Amniotic epithelial cell (primary cell): ENCODE measurements at regions not wholly inside any gene's neighbourhood (a gene's known extent, or its start where the extent isn't known, plus 50 kb on each side); places are given as distances from the start of the nearest gene placed in this dataset.
"Not testable (repeated sequence)": the region's sequence is repeated elsewhere in the genome, so short reads cannot be mapped to it uniquely, and the experiment has no call there.

Experiments used
- DNase-seq: peaks from one replicate; pipeline ENCODE4 v3.0.0-alpha.2; 2010; ENCODE audit warnings: low read depth

- peak; percentile 2 for DNase-seq
Observed at GRCh38 chr3:176870451-176870850, 326.8 kb downstream of the TBL1XR1 start.

- DNase-seq = no peak
Observed at GRCh38 chr3:176867681-176868663, 329.3 kb downstream of the TBL1XR1 start.

- DNase-seq = no peak
Observed at GRCh38 chr3:176861137-176861536, 336.1 kb downstream of the TBL1XR1 start.

DNA sequence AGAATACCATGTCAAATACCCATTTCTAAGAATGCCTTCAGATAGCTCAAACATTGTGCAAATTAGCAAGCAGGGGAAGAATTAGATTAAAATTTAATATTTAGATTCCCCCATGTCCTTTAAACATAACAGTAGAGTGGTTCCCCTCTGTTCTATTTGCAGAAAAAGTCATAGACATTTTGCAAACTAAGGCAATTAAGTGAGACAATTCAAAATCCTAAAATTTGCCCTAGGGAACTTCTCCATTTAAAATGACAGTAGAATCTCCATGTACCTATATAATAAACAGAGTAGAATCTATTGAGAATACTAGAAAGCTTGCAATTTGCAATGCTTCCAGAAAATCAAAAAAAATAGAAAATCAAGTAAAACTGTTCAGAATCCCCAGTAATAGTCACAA is 340.6 kb downstream of the TBL1XR1 start:
- no peak for DNase-seq

DNA sequence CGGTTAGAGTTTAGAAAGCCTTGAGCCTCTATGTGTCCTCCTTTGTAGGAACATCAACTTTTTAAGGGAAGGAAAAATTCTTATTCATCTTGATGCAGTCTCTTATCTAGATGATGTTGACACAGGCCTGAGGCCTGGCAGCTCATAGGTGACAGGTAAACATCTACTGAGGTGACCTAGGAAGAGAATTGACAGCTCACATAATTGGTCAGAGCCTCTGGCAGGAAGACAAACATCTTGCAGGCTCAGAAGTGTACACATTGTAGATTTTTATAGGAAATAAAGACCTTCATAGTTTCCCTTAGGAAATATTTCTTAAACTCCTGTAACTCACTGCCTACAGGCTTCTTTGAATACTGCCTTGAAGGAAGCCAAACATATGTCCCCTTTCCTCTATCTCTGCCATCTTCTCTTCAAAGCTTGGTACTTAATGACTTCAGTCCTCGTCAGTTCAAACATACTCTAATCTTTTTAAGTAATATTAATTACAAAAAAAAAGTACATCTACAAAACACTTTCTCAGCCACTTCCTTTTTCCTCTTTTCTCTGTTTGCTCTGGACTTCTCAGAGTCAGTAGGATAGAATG is 341.3 kb downstream of the TBL1XR1 start:
- no peak for DNase-seq

- no peak for DNase-seq
Observed at GRCh38 chr3:176855213-176855612, 342.1 kb downstream of the TBL1XR1 start.

DNA sequence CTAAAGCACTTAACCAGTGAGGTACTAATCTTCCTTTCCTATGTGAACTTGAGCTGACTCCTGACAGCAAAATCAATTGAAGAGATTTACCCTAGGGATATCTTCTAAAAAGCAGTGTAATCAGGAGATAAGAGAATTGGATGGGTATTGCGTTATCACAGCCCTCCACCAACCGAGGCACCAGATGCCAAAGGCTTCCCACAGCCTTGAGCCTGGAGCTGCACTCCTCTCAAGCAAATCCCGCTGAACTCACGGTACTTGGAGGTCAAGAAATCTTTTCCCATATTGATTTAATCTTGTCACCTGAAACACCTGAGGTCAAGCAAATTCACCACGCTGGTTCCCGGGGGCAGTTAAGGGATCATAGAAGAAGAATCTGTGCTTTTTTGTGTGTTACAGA is 346.8 kb downstream of the TBL1XR1 start:
- no peak for DNase-seq

DNA sequence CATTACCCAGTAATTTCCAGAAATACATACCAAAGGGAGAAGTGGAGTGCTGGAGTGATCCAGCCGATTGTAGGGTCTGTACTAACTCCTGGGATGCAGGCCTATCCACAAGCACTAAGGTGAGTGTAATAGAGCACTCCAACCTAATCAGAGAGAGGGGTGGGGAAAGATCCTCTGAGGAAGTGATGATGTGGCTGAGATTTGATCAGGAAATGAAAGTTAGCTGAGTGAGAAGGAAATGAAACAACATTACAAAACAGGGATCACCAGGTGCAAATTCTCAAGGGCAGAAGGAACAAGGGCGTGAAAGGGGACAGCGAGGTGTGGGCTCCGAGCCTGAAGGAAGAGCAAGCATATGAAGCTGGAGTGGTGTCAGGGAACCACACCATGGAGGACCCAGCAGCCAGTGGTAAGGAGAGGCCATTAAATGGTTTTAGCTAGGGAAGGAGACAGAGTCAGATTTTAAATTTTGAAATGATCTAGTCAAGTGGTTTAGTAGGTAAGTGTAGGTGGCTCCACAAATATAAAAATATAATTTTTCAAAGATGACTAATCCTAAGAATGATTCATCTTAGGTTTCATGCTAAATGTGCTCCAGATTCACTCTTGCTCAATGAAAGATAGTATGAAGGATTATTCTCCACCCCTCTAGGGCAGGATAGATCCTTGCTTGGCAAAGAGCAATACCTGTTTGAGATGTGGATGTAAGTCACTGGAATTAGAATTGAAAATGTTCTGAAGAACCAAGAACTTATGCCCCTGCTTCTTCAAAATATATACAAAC is 348.7 kb downstream of the TBL1XR1 start:
- DNase-seq = peak; percentile 38

DNA sequence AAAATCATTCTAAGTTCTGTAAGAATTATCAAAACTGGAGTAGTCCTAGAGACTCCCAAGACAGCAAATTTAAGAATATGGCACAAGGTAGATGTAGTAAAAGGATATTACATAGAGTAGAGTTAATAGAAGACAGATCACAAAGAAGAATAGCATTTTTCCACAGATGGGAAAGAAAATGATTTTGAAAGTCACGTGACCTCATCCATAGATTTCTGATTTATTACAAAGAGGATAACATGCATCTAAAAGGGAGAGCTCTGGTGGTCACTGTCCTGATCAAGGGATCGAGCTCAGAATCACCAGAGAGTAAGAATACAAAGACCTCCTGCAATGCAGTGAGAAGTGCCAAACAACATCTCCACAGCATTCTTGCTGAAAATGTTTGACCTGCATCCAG is 354.4 kb downstream of the TBL1XR1 start:
- DNase-seq = no peak

- no peak for DNase-seq
Observed at GRCh38 chr3:176840641-176841286, 356.5 kb downstream of the TBL1XR1 start.

DNA sequence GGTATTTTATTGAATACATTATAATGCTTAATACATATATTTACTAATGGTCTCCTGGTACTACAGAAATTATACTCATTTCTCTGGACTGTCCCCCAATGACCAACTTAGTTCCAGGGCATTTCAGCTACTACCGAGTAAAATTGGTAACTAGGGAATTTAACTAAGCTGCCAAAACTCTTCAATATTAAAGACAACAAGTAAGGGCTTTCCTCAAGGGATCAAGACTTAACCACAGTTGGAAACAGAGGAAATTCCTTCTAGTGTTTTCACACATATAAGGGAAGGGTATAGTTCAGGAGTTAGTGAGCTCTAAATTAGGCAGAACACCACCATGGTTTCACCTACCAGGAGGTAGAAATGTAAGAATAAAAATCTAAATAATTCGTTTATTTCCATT is 357.4 kb downstream of the TBL1XR1 start:
- DNase-seq = no peak

- DNase-seq = no peak
Observed at GRCh38 chr3:176839466-176839865, 357.8 kb downstream of the TBL1XR1 start.

- not testable (repeated sequence) for DNase-seq
Observed at GRCh38 chr3:176827244-176827643, 370.0 kb downstream of the TBL1XR1 start.

GRCh38 chr3:176824811-176825210 is 372.5 kb downstream of the TBL1XR1 start:
- no peak for DNase-seq

GRCh38 chr3:176820764-176821163 is 376.5 kb downstream of the TBL1XR1 start:
- no peak for DNase-seq

- no peak for DNase-seq
Observed at GRCh38 chr3:176816937-176817336, 380.3 kb downstream of the TBL1XR1 start.

- peak; percentile 54 for DNase-seq
Observed at GRCh38 chr3:176814285-176814684, 383.0 kb downstream of the TBL1XR1 start.

- DNase-seq = no peak
Observed at GRCh38 chr3:176807938-176808337, 389.3 kb downstream of the TBL1XR1 start.

DNA sequence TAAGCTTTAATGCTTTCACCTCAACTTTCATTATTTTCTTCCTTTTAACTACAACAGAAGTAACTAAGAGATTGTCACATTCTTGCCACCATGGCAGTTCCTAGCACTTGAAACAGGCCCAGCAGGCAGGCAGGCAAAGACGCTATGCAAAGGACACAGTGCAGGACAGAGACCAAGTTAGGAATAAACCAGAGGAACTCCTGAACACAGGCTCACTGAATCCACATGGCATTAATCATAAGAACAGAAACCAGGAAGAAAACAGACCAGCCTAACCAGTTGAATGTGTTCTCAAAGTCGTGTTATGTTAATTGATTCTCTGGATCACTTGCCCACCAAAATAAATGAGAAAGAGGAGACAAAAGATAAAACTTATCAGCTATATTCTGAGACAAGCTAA is 397.6 kb downstream of the TBL1XR1 start:
- no peak for DNase-seq

DNA sequence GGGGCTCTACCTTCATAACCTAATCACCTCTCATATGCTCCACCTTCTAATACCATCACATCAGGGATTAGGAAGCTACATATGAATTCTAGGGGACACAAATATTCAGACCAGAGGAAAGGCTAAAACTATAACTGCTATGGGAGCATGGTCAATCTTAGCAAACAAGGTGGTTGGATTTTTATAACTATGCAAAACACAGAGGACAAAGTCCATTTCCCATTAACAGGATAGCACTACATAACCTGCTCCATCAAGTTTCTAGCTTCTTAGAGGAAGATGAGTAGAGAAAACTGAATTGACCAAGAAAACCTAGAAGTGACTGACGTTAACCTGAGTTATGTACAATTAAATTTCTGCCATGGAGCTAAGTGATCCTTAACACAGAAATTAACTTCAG is 398.6 kb downstream of the TBL1XR1 start:
- DNase-seq = no peak

DNA sequence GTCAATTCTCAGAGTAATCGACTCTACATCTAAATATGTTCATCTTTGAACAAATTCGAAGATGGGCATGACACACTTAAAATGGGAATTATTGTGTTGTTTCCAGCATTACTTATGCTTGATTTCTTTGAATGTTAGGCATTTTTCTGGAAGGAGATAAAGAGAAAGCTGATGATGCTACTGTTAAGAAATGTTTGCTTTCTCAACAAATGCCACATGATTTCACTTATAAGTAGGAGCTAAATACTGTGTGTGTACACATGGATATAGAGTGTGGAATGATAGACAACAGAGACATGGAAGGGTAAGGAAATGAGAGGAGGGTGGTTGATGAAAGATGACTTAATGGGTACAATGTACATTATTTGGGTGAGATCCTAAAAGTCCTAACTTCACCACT is 400.9 kb downstream of the TBL1XR1 start:
- DNase-seq = peak; percentile 74

DNA sequence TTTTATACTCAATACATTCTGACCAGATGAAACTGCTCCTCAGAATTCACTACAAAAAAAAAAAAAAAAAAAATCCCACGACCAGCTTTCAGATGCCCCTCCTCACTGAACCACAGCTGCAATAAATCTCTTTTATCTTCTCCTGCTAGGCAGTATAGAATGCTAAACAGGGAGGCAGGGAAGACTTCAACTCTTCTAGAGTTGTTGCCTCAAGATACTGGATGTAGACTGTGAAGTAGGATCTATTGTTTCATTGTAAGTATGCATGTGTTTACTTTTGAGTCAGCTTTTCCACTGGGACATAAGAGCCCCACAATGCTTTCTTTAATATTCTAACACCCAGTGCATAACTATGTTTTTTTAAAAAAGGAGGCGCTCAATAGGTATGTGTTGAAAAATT is 401.4 kb downstream of the TBL1XR1 start:
- DNase-seq = peak; percentile 33
